ENCODE measurements at regions not wholly inside any gene's neighbourhood (a gene's known extent, or its start where the extent isn't known, plus 50 kb on each side); places are given as distances from the start of the nearest gene placed in this dataset.

- no peak for TF ChIP-seq SIN3A (IDR thresholded peaks at IDR 0.05; ENCODE audit: borderline replicate concordance, insufficient read depth, low read length)
- TF ChIP-seq POLR2AphosphoS5 (IDR thresholded peaks at IDR 0.05; ENCODE audit: low read depth, low read length), result no peak
- TF ChIP-seq REST (IDR thresholded peaks at IDR 0.05; ENCODE audit: insufficient read depth in 1 of 2, low read depth in 2 of 2, low read length in 2 of 2), result no peak
- TF ChIP-seq FOXP2 (optimal IDR thresholded peaks at IDR 0.05; ENCODE audit: borderline replicate concordance, extremely low read depth, extremely low read length, insufficient read depth), result no peak
- TF ChIP-seq TAF1 (IDR thresholded peaks at IDR 0.05; ENCODE audit: borderline replicate concordance, insufficient read depth, low read length), result no peak
These were observed 186.8 kb downstream of the TMEM161B start for GRCh38 chr5:88081877-88082276.

- no peak for TF ChIP-seq SIN3A (IDR thresholded peaks at IDR 0.05; ENCODE audit: borderline replicate concordance, insufficient read depth, low read length)
- no peak for TF ChIP-seq POLR2AphosphoS5 (IDR thresholded peaks at IDR 0.05; ENCODE audit: low read depth, low read length)
These were observed 204.8 kb downstream of the TMEM161B start for GRCh38 chr5:88063813-88064212.

- no peak for TF ChIP-seq REST (IDR thresholded peaks at IDR 0.05; ENCODE audit: insufficient read depth in 1 of 2, low read depth in 2 of 2, low read length in 2 of 2)
- TF ChIP-seq POLR2AphosphoS5 (IDR thresholded peaks at IDR 0.05; ENCODE audit: low read depth, low read length), result no peak
- TF ChIP-seq SIN3A (IDR thresholded peaks at IDR 0.05; ENCODE audit: borderline replicate concordance, insufficient read depth, low read length), result no peak
- TF ChIP-seq FOXP2 (optimal IDR thresholded peaks at IDR 0.05; ENCODE audit: borderline replicate concordance, extremely low read depth, extremely low read length, insufficient read depth), result no peak
- TF ChIP-seq TAF1 (IDR thresholded peaks at IDR 0.05; ENCODE audit: borderline replicate concordance, insufficient read depth, low read length), result no peak
These were observed 208.5 kb downstream of the TMEM161B start for GRCh38 chr5:88060194-88060593.

GRCh38 chr5:88058625-88059024, 210.0 kb downstream of the TMEM161B start:
- no peak for TF ChIP-seq REST (IDR thresholded peaks at IDR 0.05; ENCODE audit: insufficient read depth in 1 of 2, low read depth in 2 of 2, low read length in 2 of 2)
- no peak for TF ChIP-seq SIN3A (IDR thresholded peaks at IDR 0.05; ENCODE audit: borderline replicate concordance, insufficient read depth, low read length)
- TF ChIP-seq POLR2AphosphoS5 (IDR thresholded peaks at IDR 0.05; ENCODE audit: low read depth, low read length), result no peak
- TF ChIP-seq FOXP2 (optimal IDR thresholded peaks at IDR 0.05; ENCODE audit: borderline replicate concordance, extremely low read depth, extremely low read length, insufficient read depth), result no peak
- no peak for TF ChIP-seq TAF1 (IDR thresholded peaks at IDR 0.05; ENCODE audit: borderline replicate concordance, insufficient read depth, low read length)

- TF ChIP-seq SIN3A (IDR thresholded peaks at IDR 0.05; ENCODE audit: borderline replicate concordance, insufficient read depth, low read length) (no peak), POLR2AphosphoS5 (IDR thresholded peaks at IDR 0.05; ENCODE audit: low read depth, low read length) (no peak), REST (IDR thresholded peaks at IDR 0.05; ENCODE audit: insufficient read depth in 1 of 2, low read depth in 2 of 2, low read length in 2 of 2) (no peak)
These were observed 217.5 kb downstream of the TMEM161B start for GRCh38 chr5:88051148-88051547.
